GM23248 (cell line): ENCODE measurements at regions not wholly inside any gene's neighbourhood (a gene's known extent, or its start where the extent isn't known, plus 50 kb on each side); places are given as distances from the start of the nearest gene placed in this dataset.

Experiments
- EZH2 ChIP-seq: fragments of 200-600 bp; sonication (generic); IDR thresholded peaks from 2 replicates; pipeline ENCODE4 v1.6.1; 2018; ENCODE audit warnings: antibody characterized with exemption, mild to moderate bottlenecking; ENCODE audit not compliant: insufficient read depth, poor library complexity, severe bottlenecking
- EZH2phosphoT487 ChIP-seq: fragments of 200-600 bp; sonication (generic); IDR thresholded peaks from 2 replicates; pipeline ENCODE4 v1.6.1; 2018; ENCODE audit warnings: antibody characterized with exemption, moderate library complexity, mild to moderate bottlenecking, low read depth; ENCODE audit not compliant: insufficient read depth

DNA sequence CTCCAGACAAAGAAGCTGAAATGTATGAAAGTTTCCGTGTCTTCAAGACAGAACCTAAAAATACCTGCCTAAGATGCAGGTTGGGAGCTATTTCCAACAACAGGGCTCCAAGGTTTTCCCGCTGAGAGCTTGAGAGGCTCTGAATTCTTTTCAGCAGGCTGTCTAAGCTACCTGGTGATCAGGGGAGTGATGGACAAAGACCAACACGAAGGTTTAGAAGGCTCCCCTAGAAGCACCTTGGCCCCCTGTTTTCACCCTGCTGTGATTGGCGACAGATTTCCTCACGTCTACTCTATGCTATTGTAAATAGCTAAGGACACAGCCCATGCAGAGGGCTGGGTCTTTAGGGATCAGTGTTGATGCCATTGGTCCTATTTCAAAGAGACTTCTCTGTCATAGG lies 275.2 kb upstream of the SALL1 start:
- TF ChIP-seq EZH2 (no peak), EZH2phosphoT487 (no peak)
